Karpas-422 (cell line): ENCODE measurements at regions not wholly inside any gene's neighbourhood (a gene's known extent, or its start where the extent isn't known, plus 50 kb on each side); places are given as distances from the start of the nearest gene placed in this dataset.

Experiments used
- DNase-seq: peaks from one replicate; pipeline ENCODE4 v3.0.0-alpha.2; 2015
- H2AFZ ChIP-seq: fragments of 200-600 bp; sonication (generic); 2 replicates; pipeline ENCODE4 v1.6.1; 2014; ENCODE audit warnings: antibody characterized with exemption, low read length, mixed read lengths
- H3K27ac ChIP-seq: fragments of 200-600 bp; sonication (generic); 2 replicates; pipeline ENCODE4 v1.5.1; 2014; ENCODE audit warnings: mild to moderate bottlenecking, low read length, moderate library complexity
- H3K27me3 ChIP-seq: fragments of 200-600 bp; sonication (generic); 2 replicates; pipeline ENCODE4 v1.6.1; 2014; ENCODE audit warnings: low read length, mixed read lengths
- H3K36me3 ChIP-seq: fragments of 200-600 bp; sonication (generic); 2 replicates; pipeline ENCODE4 v1.6.1; 2014; ENCODE audit warnings: low read length, mixed read lengths; ENCODE audit not compliant: insufficient read depth
- H3K4me1 ChIP-seq: fragments of 200-600 bp; sonication (generic); 2 replicates; pipeline ENCODE4 v1.6.1; 2014; ENCODE audit warnings: mild to moderate bottlenecking, low read length, mixed read lengths
- H3K4me2 ChIP-seq: fragments of 200-600 bp; sonication (generic); 2 replicates; pipeline ENCODE4 v1.6.1; 2014; ENCODE audit warnings: low read length, low read depth, mild to moderate bottlenecking; ENCODE audit not compliant: poor library complexity, severe bottlenecking
- H3K4me3 ChIP-seq: fragments of 200-600 bp; sonication (generic); 2 replicates; pipeline ENCODE4 v1.5.1; 2014; ENCODE audit warnings: mild to moderate bottlenecking, antibody characterized with exemption, low read length, mixed read lengths
- H3K79me2 ChIP-seq: fragments of 200-600 bp; sonication (generic); 2 replicates; pipeline ENCODE4 v1.6.1; 2014; ENCODE audit warnings: mild to moderate bottlenecking, low read length, mixed read lengths
- H3K9ac ChIP-seq: fragments of 200-600 bp; sonication (generic); 2 replicates; pipeline ENCODE4 v1.6.0; 2014; ENCODE audit warnings: low read length
- H3K9me2 ChIP-seq: fragments of 200-600 bp; sonication (generic), shearing (Covaris generic); replicated peaks from 2 replicates; pipeline ENCODE4 v1.6.0; 2014; ENCODE audit warnings: mild to moderate bottlenecking, low read length, moderate library complexity; ENCODE audit not compliant: insufficient read depth
- H3K9me3 ChIP-seq: fragments of 300-700, 200-600 bp; sonication (generic); 2 replicates; pipeline ENCODE4 v1.6.1; 2014; ENCODE audit warnings: low read length, mixed read lengths
- H4K20me1 ChIP-seq: fragments of 200-600 bp; sonication (generic); 2 replicates; pipeline ENCODE4 v1.6.1; 2014; ENCODE audit warnings: mild to moderate bottlenecking, antibody characterized with exemption, low read length, low read depth; ENCODE audit not compliant: insufficient read depth

DNA sequence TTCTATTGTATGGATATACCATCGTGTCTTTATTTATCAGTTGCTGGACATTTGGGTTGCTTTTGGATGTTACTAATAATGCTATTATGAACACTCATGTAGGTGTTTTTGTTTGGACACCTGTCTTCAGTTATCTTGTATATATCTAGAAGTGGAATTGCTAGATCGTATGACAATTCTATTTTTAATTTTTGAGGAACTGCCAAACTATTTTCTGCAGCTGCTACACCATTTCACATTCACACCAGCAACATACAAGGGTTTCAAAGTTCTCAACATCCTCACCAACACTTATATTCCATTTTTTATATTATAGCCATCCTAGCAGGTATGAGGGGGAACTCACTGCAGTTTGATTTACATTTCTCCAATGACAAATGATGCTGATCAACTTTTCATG, 324.6 kb downstream of the CAAP1 start:
- Histone ChIP-seq H3K9ac (no peak overlapping the region), H3K4me1 (no peaks in the 10 kb centered on the region), H3K36me3 (no peaks in the 10 kb centered on the region), H2AFZ (no peak overlapping the region), H3K4me3 (no peak overlapping the region), H3K27ac (no peak overlapping the region), H3K4me2 (no peak overlapping the region), H3K79me2 (no peaks in the 10 kb centered on the region), H3K27me3 (no peaks in the 10 kb centered on the region), H3K9me3 (no peaks in the 10 kb centered on the region), H4K20me1 (no peaks in the 10 kb centered on the region), H3K9me2 (no peaks in the 10 kb centered on the region)
- no peak for DNase-seq

DNA sequence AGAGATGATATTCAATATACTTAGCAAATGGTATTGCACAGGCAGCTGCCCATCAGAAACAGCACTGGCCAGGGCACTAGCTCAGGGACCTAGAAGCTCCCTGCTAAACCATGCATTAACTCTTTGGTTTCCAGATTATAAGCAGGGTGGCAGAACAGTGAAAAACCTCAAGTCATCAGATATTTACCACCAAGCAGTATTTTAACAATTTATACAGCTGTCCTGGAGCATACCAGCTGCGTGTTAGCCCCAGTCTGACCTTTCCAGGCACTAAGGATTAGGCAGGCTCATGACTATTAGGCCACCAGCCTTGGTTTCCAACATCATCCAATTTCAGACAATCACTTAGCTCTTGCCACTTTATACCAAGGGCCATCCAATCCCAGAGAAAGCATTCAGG, 326.5 kb downstream of the CAAP1 start:
- Histone ChIP-seq H3K79me2 (no peaks in the 10 kb centered on the region), H2AFZ (no peak overlapping the region), H3K4me1 (no peaks in the 10 kb centered on the region), H3K9me2 (no peaks in the 10 kb centered on the region), H4K20me1 (no peaks in the 10 kb centered on the region), H3K27me3 (no peaks in the 10 kb centered on the region), H3K4me2 (no peak overlapping the region), H3K9ac (no peak overlapping the region), H3K36me3 (no peaks in the 10 kb centered on the region), H3K9me3 (no peaks in the 10 kb centered on the region), H3K4me3 (no peak overlapping the region), H3K27ac (no peak overlapping the region)
- no peak for DNase-seq

DNA sequence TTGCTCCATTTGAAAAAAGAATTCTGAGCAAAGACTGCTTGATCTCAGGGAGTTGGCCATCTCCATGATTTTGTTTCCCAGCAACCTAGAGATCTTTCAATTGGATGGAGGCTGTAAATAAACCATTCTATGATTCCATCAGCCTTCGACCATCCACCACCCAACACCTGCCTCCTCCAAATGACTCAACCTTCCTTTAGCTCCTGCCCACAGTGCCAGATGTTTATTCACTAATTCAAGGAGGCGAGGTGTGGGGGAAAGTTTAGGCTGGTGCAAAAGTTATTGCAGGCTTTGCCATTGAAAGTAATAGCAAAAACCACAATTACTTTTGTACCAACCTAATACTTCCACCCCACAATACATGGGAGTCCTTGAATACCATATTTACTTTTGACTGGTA, 327.5 kb downstream of the CAAP1 start:
- Histone ChIP-seq H3K36me3 (no peaks in the 10 kb centered on the region), H3K4me1 (no peaks in the 10 kb centered on the region), H3K9ac (no peak overlapping the region), H3K4me2 (no peak overlapping the region), H3K27me3 (no peaks in the 10 kb centered on the region), H3K27ac (no peak overlapping the region), H3K4me3 (no peak overlapping the region), H3K9me2 (no peaks in the 10 kb centered on the region), H2AFZ (no peak overlapping the region), H3K9me3 (no peaks in the 10 kb centered on the region), H4K20me1 (no peaks in the 10 kb centered on the region), H3K79me2 (no peaks in the 10 kb centered on the region)
- no peak for DNase-seq

DNA sequence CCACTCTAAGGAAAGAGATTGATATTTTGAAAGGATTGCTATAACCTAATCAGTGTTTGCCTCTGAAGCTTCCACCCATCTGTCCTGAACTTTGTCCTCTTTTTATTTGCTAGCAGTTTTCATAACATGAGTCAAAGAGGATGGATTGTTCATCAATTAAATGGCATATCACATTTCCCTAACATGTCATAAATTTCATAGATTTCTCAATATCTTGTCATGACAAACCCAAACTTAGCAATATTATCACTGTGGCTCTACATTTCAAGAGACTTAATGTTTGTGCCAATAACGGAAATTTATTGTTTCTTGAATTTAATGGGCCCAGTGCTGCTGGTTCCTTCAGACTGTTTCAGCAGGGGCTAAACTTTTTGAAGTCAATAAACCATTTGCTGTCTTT, 330.3 kb downstream of the CAAP1 start:
- Histone ChIP-seq H2AFZ (no peak overlapping the region), H3K27ac (no peak overlapping the region), H3K4me3 (no peak overlapping the region), H3K36me3 (no peaks in the 10 kb centered on the region), H3K4me1 (no peaks in the 10 kb centered on the region), H4K20me1 (no peaks in the 10 kb centered on the region), H3K79me2 (no peaks in the 10 kb centered on the region), H3K9me2 (no peaks in the 10 kb centered on the region), H3K9ac (no peak overlapping the region), H3K27me3 (no peaks in the 10 kb centered on the region), H3K4me2 (no peak overlapping the region), H3K9me3 (no peaks in the 10 kb centered on the region)
- DNase-seq = no peak

DNA sequence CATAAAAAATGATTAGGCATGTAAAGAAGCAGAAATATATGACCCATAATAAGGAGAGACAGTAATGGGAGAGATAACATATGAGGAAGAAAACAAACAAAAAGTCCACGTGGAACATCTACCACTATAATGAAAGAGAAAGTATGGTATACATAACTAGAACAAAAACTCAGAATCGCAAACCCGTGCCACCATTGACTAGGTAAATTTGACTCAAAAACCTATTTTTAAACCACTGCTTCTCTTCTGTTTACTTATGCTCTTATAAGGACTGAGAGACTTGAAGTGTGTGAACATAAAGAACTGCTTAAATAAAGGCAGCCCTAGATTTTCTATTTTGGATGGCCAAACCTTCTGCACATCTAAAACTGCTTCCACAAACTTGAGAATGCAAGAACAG, 330.7 kb downstream of the CAAP1 start:
- Histone ChIP-seq H3K27me3 (no peaks in the 10 kb centered on the region), H3K79me2 (no peaks in the 10 kb centered on the region), H2AFZ (no peak overlapping the region), H3K4me3 (no peak overlapping the region), H3K36me3 (no peaks in the 10 kb centered on the region), H3K4me1 (no peaks in the 10 kb centered on the region), H3K4me2 (no peak overlapping the region), H3K9me2 (no peaks in the 10 kb centered on the region), H3K9ac (no peak overlapping the region), H3K9me3 (no peaks in the 10 kb centered on the region), H3K27ac (no peak overlapping the region), H4K20me1 (no peaks in the 10 kb centered on the region)
- no peak for DNase-seq

DNA sequence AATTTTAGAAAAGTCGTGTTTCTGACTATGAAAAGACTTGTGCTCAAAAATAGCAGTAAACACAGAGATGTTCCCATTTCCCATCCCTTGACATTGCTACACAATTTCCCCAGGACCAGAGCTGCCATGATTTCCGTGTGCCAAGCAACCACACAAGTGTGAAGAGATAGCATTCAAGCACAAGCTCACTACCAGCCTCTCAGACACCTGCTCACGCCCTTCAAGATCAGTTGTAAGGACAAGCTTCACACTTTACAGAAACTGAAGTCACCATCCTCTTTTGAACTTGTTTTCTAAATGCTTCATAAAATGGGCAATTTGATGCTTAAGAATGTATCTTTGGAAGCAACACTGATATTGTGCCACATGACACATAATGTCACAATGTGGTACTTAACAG, 333.1 kb downstream of the CAAP1 start:
- Histone ChIP-seq H3K27me3 (no peaks in the 10 kb centered on the region), H3K9me3 (no peaks in the 10 kb centered on the region), H3K4me2 (no peak overlapping the region), H3K4me3 (no peak overlapping the region), H3K36me3 (no peaks in the 10 kb centered on the region), H3K4me1 (no peaks in the 10 kb centered on the region), H3K9ac (no peak overlapping the region), H3K27ac (no peak overlapping the region), H3K79me2 (no peaks in the 10 kb centered on the region), H3K9me2 (no peaks in the 10 kb centered on the region), H4K20me1 (no peaks in the 10 kb centered on the region), H2AFZ (no peak overlapping the region)
- no peak for DNase-seq

DNA sequence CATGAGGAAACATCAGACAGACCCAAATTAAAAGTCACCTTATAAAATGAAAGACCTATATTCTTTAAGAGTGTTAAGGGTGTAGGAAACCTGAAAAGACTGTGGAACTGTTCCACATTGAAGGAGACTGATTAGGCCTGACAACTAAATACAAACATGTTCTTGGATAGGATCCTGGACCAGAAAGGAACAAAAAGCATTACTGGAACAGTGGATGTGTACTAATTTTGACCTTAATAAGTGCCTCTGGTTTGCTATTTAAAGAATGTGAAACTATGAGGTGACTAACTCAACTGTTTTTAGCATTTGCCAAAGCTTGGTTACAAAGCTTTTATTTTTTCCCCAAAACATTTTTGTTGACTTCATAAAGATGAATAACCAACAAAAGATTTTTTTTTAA, 340.6 kb downstream of the CAAP1 start:
- Histone ChIP-seq H3K36me3 (no peaks in the 10 kb centered on the region), H3K9me2 (no peaks in the 10 kb centered on the region), H3K27me3 (no peaks in the 10 kb centered on the region), H3K9ac (no peak overlapping the region), H4K20me1 (no peaks in the 10 kb centered on the region), H2AFZ (no peak overlapping the region), H3K27ac (no peak overlapping the region), H3K4me1 (no peaks in the 10 kb centered on the region), H3K79me2 (no peaks in the 10 kb centered on the region), H3K9me3 (no peaks in the 10 kb centered on the region), H3K4me2 (no peak overlapping the region), H3K4me3 (no peak overlapping the region)
- no peak for DNase-seq

DNA sequence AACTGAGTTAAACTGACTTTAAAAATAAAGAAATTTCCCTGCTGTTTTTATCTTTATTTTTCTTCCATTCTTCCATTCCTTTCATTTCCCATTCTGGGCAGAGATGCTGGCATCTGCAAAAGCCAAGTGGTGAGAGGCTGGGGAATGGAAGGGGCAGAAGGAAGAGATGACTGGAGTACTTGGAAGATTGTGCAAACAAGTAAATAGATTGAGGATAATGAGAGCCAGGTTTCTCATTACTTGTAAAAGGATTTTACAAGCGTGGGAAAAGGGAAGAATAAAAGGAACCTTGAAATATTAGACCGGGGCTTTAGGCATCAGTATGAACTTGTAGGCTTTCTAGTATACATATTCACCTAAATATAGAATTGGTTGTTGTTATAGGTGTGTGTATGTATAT, 341.2 kb downstream of the CAAP1 start:
- no peaks in the 10 kb centered on the region for H3K9me2 ChIP-seq

DNA sequence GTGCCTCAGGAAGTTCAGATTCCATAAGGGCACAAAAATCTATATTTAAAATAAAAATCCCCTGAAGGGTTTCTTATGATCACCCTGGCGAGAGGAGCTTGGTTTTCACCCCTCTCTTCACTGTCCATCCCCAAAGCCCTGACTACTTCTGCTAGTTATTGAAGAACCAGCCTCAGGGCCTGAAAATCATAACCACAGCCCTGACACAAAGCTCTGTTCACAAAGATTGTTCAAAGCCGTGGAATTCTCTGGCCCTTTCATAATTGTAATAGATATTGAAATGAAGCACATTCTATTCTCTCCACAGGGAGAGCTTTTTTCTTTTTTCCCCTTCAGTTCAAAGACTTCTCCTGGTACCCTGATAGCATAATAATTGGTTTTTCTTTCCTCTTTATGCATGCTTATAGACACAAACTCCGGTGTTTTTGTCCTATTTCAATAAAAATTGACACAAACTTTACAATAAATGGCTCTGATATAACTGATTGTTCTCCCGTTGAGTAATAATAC, 343.8 kb downstream of the CAAP1 start:
- H3K4me3 ChIP-seq = no peak overlapping the region
- H3K4me2 ChIP-seq = no peak overlapping the region
- no peak for DNase-seq
- no peaks in the 10 kb centered on the region for H3K27me3 ChIP-seq
- no peak overlapping the region for H2AFZ ChIP-seq
- no peaks in the 10 kb centered on the region for H3K9me2 ChIP-seq
- H3K27ac ChIP-seq = no peak overlapping the region
- no peaks in the 10 kb centered on the region for H3K4me1 ChIP-seq
- H4K20me1 ChIP-seq = no peaks in the 10 kb centered on the region
- H3K36me3 ChIP-seq = no peaks in the 10 kb centered on the region
- no peaks in the 10 kb centered on the region for H3K9me3 ChIP-seq
- no peaks in the 10 kb centered on the region for H3K79me2 ChIP-seq
- no peak overlapping the region for H3K9ac ChIP-seq

More for the DNA sequence above, 341.2 kb downstream of the CAAP1 start:
- Histone ChIP-seq H2AFZ (no peak overlapping the region), H3K9ac (no peak overlapping the region), H4K20me1 (no peaks in the 10 kb centered on the region), H3K9me3 (no peaks in the 10 kb centered on the region), H3K27ac (no peak overlapping the region), H3K36me3 (no peaks in the 10 kb centered on the region), H3K27me3 (no peaks in the 10 kb centered on the region), H3K4me1 (no peaks in the 10 kb centered on the region), H3K4me3 (no peak overlapping the region), H3K79me2 (no peaks in the 10 kb centered on the region), H3K4me2 (no peak overlapping the region)
- no peak for DNase-seq
